MM.1S (cell line): ENCODE measurements at regions not wholly inside any gene's neighbourhood (a gene's known extent, or its start where the extent isn't known, plus 50 kb on each side); places are given as distances from the start of the nearest gene placed in this dataset.

Experiments
- CTCF ChIP-seq: fragments of 300-600 bp; sonication (generic); IDR thresholded peaks from 2 replicates; pipeline ENCODE4 v1.5.1; 2016; ENCODE audit warnings: antibody characterized with exemption, low read length, mixed read lengths
- EZH2phosphoT487 ChIP-seq: fragments of 300-600 bp; sonication (generic); IDR thresholded peaks from 2 replicates; pipeline ENCODE4 v1.6.1; 2018; ENCODE audit warnings: antibody characterized with exemption, low read length

- no peak for TF ChIP-seq CTCF
- no peak for TF ChIP-seq EZH2phosphoT487
Observed at GRCh38 chr12:66942741-66943465, 264.0 kb upstream of the GRIP1 start.
